EH (cell line): ENCODE measurements at regions not wholly inside any gene's neighbourhood (a gene's known extent, or its start where the extent isn't known, plus 50 kb on each side); places are given as distances from the start of the nearest gene placed in this dataset.
"Not testable (repeated sequence)": the region's sequence is repeated elsewhere in the genome, so short reads cannot be mapped to it uniquely, and the experiment has no call there.

ENCODE experiments used
- DNase-seq: peaks from one replicate; pipeline ENCODE4 v3.0.0-alpha.2; 2015; ENCODE audit warnings: low read depth

DNA sequence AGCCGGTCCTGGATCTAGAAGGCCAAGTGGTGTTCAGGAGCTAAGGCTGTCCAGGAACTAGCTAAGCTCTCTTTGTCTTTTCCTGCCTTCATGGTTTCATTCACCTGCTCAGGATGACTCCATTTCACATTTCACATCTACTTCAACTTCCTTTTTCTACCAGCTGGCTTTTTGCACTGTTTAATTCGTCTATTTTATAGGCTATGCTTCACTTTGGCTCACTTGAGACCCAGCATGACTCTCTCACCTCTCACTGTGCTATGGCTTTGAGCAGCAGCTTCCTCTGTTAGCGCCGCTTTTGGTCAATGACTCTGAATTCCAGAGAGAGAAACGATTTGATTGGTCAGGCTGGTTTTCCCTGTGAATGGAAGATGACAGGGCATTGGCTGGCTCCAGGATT lies 213.5 kb upstream of the CLNK start:
- no peak for DNase-seq

DNA sequence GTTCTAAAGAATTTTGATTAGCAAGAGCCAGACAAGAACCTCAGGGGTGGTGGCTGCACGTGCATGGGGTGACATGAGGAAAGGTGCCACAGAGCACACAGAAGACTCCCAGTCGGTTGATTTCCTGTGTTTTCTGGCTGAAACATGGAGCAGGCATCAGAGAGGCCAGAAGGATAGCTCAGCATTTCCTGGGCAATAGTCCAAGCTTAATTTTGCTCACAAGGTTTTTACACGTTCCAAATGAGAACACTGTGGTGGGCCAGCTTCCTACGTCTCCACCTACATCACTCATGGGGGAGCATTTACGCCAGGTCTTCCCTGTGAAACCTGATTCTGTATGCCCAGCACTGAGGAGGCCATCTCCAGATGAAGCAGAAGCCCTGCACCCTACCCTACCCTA lies 212.5 kb upstream of the CLNK start:
- DNase-seq: no peak

DNA sequence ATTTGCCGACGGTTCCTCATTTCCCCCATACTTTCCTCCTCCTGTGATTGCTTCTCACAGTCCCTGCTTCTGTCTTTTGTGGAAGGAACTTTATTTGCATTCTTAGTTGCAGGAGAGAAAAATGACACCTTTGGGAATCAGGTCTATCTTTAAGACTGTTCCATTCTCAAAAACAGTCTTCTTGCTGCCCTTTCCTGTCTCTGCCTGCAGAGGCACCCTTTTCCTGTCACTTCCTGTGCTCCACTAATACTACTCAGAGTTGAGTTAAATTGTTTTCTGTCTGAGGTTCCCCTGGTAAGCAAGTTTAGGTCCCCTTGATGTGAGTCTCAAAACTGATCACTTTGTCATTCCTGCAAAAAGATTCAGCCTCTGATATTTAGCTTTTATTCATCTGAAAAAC lies 208.8 kb upstream of the CLNK start:
- DNase-seq: no peak

DNA sequence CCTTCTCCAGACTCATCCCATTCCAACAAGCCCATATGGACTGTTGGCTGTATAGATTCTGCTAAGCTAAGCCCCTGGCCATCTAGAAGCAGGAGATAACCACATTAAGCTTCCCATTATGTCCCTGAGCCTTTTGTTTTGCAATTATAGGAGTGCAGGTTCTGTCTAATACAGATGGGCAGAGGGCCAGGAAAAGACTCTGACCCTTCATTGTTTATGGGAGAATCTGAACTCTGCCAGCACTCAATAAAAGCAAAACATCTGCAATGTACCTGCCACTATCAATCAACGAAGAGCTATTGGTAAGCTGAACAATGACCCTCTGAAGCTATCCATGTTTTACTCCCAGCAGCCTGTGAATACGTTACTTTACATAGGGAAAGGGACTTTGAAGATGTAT lies 207.3 kb upstream of the CLNK start:
- no peak for DNase-seq

DNA sequence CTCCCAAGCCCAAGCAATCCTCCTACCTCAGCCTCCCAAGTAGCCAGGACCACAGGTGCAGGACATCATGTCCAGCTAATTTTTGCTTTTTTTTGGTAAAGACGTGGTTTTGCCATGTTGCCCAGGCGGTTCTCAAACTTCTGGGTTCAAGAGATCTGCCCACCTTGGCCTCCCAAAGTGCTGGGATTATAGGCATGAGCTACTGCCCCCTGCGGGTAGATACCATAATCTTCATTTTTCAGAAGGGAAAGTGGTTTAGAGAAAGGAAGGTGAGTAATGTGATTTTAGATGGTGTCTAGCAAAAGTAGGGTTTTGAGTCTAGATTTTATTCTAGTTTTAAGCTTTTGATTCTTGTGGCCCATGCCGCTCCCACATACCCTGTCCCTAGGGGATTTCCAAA lies 205.3 kb upstream of the CLNK start:
- DNase-seq: no peak

DNA sequence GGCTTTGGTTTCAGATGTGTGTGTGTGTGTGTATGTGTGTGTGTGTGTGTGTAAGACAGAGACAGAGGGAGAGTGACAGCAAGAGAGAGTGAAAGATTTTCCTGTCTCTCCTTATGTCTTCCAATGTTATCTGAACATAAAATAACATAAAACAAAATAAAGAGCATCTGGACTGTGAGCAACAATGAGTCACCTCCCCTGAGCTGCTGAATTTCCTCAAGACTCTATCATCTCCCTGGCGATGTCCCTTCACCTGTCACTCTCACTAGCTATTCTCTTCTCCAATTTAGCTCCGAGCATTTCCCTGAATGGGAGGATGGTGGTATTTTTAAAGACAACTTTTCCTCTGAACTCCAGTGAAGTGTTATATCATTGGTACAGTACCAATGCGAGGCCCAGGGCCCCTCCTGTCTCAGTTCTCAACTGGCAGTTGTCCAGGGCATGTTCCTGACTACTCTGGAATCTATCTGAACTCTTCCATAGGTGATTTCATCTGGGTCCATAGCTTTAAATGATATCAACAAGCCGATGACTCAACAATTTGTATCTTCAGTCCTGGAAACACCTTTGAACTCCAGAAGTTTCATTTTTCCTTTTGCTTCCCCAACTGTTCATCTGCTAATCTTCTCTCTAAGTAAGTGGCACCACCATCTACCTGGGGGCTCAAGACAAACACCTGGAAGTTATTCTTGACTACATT lies 195.0 kb upstream of the CLNK start:
- no peak for DNase-seq

DNA sequence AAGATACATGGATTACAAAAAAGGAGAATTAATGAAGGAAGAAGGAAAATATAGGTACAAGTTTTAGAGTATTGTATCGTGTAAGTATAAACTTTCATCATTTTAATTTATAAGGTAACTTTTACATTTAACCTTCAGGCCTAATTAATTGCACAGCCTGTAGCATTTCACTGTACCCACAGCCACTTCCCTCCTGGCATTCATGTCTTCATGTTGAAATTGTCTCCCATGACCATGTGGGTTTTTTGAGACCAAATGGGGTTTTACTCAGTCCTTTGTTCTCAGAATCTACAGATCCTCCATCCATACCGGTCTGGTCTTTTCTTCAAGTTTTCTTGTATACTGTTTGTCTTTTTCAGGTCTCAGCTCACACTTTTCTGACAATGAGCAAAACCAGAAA lies 194.3 kb upstream of the CLNK start:
- DNase-seq: no peak

DNA sequence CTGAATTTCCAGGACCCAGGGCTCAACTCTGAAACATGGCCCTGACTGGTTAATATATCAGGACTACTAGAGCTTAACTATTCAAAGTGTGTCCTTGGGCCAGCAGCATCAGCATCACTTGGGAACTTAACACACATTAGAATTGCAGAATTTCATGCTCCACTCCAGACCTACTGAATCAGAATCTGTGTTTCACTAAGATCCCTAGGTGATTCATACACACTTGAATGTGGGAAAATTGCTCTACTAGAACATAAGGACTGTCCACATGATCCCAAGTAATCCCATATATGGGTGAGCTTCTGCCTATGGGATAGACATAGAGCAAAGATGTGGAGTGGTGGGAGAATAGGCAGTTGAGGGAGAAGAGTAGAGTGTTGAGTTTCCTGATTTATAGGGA lies 192.5 kb upstream of the CLNK start:
- DNase-seq: no peak

DNA sequence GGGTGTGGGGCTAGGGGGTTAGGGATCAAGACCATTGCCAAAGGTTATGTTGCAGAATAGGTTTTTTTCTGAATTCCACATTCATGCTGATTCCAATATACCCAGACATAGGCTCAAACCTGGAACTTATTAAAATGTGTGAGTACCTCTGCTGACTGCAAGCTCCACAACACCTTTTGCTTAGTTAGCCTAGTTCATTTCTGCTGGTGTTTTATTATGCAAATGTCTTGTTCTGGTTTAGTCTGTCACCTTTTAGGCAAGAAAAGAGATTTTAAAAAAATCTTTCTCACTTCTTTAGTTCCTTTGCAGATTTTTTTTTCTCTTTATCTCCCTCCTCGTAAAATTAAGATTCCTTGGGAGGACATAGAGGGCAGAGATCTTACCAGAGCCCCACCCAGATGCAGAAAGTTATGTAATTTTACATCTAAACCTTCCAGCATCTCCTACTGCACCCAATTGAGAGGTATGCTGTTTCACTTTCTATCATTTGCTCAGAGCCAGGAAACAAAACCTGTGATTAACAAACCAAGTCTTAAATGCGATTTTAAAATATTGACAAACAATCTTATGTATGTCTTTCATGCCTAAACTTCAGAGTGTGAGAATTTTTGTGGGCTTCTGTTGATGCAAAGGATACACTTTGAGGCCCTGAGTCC lies 190.7 kb upstream of the CLNK start:
- no peak for DNase-seq

DNA sequence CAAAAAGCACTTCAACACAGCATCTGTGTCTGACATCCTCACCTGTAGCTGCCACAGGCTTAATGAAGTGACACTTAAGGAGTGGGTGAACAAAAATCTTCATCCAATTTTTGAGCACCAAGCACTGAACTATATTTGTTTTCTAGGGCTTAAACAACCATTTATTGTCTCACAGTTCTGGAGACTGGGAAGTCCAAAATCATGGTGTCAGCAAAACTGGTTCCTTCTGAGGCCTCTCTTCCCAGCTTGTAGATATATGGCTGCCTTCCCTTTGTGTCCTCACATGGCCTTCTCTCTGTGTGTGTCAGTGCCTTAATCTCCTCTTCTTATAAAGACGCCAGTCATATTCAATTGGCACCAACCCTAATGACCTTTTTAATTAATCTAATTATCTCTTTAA lies 189.2 kb upstream of the CLNK start:
- no peak for DNase-seq

DNA sequence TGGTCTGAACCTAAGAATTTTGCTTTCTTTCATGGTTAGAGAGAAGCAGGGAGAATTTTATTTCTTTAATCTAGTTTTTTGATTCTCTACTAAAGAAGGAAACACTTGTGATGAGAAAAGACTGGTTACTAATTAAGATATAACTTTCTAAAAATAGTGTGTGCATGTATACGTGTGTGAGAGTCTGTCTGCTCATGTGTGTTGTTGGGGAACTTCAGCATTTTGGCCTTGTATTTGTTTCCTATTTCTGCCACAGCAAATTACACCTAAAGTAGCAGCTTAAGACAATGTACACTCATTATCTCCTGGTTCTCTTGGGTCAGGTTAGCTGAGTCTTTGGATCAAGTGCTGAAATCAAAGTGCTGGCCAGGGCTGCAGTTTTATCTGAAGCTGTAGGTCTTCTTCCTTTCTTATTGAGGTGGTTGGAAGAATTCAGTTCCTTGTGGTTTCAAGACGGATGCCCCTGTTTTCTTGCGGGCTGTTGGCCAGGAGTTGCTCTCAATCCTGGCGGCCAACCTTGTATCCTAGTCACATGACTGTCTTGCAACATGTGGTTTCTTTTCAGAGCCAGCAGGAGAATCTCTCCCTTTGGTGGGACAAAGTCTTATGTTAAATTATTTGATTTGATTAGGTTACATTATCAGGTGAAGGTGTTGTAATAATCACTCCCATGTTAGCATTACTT lies 188.4 kb upstream of the CLNK start:
- no peak for DNase-seq

DNA sequence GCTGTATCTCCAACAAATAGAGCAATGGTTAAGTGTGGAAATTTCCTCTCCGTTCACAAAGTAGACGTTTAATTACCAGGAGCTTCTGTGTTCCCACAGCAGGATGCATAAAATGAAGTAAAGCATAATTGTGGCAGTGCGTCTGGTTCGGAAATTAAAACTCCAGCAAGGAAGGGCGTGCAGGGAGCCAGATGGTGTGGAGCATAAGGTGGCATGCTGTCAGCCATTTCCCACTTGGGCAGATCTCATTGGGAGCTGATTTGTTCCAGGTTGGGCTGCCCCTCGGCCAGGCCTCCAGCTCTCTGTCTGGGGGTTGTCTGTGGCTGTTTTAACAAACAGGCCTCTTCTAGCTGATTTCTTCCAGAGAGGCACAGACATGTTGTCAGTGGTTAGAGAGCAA lies 182.1 kb upstream of the CLNK start:
- no peak for DNase-seq

DNA sequence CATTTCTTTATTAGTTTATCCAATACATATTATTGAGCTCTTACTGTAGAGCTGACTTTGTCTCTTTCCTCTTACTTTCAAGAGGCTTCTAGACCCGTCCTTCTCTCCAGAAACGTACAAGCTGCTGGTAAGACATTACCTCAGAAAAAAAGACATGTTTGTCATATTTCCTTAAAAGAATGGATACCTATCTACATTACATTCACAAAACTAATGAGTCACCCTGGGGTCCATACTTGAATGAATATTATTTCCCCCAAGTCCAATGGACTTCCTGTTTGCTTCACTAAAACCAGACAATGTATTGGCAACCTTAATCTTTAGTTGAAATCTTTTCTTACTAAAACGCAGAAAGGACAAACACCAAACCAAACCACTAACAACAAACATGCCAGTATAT lies 176.5 kb upstream of the CLNK start:
- DNase-seq: no peak

DNA sequence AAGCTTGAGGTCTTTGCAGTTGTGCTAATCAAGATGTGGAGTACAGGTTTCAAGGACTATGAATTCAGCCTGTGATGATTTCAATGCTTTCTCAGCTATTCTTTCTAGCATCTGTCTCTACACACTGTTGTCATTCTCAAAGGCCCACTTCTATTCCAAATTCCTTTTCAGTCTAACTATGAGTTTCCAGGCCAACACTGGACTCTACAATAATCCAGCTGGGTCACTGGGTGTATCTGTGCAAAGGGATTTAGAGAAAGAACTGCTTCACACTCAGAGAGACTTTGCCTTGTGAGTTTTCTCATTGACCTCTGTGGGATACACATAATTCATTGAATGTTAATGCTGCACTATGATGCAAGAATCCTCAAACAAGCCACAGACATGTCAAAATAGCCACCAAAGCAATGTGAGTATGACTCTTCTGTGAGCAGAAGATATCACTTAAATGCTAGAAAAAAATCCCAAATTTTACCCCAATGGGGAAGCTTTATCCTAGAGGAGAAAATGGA lies 171.8 kb upstream of the CLNK start:
- DNase-seq: no peak

DNA sequence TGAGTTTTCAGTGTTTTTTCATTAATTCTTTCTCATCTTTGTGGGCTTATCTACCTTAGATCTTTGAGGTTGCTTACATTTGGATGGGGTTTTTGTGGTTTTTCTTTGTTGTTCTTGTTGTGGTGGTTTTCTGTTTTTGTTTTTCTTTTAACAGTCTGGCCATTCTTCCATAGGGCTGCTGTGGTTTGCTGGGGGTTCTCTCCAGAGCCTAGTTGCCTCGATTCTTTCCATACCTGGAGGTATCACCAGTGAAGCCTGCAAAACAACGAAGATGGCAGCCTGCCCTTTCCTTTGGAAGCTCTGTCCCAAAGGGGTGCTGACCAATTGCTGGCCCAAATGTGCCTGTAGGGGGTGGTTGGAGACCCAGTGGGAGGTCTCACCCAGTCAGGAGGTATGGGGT lies 168.6 kb upstream of the CLNK start:
- DNase-seq: no peak

DNA sequence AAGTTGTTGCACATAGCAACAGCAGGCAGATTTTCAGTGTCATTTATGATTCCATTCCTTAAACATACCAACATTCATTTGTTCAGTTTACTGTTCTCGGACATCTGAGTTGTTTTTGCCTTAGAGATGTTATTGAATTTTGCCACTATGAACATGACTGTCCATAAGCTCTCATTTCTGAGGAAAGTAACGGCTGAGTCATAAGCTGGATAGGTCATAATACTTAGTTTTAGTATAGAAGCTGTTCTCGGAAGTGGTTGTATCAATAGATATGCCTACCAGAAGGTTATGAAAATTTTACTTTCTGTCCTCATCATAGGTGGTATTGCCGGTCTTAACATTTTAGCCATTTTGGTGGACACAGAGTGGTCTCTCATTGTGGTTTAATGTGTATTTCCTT lies 157.1 kb upstream of the CLNK start:
- DNase-seq: no peak

DNA sequence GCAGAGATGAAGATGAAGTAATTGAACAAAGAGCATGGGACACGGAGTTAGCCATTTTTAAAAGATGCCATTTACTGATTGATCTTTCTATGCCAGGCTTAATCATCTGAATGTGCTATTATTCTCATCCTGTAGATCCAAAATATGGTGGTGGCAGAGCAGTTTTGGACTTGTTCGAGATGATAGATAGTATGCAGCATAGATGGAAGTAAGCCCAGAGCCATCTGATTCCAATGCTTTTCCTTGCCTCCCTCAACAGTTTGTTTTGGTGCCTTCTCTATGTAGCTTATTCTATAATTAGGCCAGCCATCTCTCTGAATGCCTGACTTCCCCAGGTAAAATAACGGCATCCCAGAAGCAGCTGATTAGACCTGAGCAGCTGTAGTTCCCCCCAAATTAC lies 152.6 kb upstream of the CLNK start:
- no peak for DNase-seq

DNA sequence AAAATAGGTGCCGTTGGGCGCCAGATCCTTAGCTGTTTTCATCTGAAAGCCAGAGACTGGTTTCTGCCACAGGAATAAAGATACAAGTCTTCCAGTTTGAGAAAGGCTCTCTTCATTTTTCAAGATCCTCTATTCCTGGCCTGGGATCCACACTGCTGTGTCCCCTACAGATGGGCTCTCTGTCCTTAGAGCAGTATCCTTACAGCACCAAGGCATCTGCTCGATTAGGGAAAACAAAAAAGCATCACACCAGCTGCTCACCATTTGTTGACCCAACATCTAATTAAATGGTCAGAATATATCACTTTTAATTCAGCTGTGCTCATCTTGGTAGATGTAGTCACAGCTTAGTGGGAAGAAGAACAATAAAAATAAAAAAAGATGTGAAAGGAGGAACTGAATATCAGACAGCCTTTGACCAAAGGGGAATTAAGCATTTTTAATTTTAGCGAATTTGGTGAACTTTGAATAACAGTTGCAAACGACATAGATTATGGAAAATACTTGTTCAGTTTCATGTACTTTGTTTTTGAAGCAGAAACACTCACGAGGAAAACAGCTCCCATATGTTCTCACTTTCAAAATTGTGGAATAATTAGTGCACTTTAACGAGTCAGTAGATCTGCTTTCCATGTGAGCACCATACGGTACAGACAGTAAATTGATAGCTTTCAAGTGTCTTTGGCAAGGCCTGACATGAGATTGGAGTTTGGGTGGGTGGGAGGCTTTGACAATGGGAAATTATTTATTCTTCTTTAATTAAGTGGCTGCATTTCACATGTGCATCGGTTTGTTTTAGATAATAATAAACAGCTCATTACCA lies 148.4 kb upstream of the CLNK start:
- DNase-seq: no peak

DNA sequence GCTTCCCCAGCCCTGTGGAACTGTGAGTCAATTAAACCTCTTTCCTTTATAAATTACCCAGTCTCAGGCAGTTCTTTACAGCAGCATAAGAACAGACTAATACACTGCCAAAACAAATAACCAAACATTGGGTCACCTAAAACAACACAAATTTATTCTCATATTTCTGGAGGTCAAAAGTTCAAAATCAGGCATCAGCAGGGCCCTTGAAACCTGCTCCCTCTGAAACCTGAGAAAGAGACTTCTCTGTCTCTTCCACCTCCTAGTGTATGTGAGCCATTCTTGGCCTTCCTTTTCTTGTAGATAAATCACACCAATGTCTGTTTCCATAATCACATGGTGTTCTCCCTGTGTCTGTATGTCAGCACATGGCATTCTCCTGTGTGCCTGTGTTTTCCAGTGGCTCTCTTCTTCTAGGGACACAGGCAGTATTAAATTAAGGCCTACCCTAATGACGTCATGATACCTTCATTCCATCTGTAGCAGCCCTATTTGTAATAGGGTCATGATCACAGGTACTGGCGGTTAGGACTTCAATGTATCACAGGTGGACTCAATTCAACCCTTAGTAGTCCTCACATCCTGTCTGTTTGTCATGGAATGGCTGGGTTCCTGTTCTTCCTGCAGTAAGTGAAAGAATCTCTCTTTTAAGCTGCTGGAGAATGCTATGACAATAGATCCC lies 147.3 kb upstream of the CLNK start:
- no peak for DNase-seq

DNA sequence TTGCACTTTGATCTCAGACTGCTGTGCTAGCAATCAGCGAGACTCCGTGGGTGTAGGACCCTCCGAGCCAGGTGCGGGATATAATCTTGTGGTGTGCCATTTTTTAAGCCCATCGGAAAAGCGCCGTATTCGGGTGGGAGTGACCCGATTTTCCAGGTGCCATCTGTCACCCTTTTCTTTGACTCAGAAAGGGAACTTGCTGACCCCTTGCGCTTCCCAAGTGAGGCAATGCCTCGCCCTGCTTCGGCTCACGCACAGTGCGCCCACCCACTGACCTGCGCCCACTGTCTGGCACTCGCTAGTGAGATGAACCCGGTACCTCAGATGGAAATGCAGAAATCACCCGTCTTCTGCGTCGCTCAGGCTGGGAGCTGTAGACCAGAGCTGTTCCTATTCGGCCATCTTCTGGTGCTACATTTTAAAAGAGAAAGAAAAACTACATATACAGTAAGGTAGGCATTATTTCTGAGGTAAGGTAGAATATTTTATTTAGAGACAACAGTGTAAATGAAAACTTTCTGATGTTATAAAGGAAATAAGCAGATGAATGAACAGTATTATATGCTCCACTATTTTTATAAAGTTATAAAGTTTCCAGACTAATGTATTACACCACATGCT lies 144.5 kb upstream of the CLNK start:
- DNase-seq: not testable (repeated sequence)

DNA sequence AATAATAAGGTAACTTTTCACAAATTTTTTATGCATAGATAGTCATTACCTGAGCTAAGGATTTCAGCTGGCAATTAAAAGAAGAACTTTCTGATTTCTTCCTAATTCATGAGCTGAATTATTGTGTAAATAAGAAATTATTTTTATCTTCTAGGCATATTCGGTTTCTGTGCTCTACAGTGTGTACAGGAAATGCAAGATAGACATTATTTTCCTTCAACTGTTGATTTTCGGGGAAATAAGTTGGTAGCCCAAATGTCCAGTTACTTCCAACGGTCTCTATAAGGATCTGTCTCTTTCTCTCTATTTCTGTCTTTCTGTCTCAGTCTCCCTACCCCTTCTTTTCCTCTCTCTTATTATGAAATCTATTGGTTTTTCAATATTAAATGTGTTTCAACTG lies 137.3 kb upstream of the CLNK start:
- no peak for DNase-seq

DNA sequence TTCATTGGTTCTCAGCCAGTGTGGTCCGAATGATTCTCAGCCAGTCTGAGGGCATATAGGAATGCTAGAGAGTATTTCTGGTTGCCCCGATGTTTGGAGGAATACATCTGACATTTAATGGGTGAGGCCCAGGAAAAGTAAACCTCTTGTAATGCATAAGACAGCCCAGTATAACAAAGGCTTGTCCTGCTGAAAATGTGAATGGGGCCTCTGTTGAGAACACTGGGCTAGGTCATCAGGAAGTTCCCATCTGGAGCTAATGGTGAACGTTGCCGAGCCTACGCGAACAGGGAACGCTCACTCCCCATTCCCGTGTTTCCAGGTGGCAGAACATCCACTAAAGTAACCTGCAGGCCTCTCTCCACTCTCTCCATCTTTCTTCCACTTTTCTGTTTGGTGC lies 132.0 kb upstream of the CLNK start:
- DNase-seq: no peak
